ENCODE measurements at regions not wholly inside any gene's neighbourhood (a gene's known extent, or its start where the extent isn't known, plus 50 kb on each side); places are given as distances from the start of the nearest gene placed in this dataset.
A peak's percentile ranks its signal among the peaks of the same experiment; 100 is the strongest.

DNA sequence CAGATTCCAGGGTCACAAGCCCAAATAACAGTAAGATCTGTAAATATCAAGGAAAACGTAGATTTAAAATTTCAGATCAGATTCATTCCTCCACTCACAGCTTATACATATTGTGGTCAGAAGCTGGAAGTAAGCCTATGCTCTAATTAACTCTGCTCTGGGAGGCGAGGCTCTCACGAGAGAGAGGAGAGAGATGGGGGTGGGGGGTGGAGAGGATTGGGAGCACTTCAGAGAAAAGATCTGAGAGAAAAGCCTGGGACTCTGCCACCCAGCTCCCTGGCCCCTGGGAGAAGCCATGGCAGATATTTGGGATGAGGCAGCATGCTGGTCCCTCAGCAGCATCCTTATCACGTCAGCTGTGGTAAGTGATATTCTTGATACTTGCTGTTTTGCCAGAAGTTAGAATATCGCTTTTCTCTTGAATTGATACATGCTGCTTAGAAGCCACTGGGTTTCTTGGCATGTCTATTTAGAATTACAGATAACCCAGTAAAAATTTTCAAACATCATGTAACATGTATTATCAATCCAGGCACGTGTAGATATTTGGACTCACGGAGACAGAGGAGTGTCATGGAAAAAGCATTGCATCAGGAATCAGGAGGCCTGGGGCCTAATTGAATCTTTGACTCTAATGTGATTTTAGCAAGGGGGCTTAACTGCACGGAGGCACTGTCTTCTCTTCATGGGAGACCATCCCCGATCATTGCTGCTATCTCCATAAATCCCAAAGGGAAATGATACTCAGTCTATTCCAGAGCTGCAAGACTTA lies 265.4 kb downstream of the HRH4 start:
- FAIRE-seq (no peak), DNase-seq (ENCODE audit: extremely low spot score, insufficient read length, low read depth) (no peak)

DNA sequence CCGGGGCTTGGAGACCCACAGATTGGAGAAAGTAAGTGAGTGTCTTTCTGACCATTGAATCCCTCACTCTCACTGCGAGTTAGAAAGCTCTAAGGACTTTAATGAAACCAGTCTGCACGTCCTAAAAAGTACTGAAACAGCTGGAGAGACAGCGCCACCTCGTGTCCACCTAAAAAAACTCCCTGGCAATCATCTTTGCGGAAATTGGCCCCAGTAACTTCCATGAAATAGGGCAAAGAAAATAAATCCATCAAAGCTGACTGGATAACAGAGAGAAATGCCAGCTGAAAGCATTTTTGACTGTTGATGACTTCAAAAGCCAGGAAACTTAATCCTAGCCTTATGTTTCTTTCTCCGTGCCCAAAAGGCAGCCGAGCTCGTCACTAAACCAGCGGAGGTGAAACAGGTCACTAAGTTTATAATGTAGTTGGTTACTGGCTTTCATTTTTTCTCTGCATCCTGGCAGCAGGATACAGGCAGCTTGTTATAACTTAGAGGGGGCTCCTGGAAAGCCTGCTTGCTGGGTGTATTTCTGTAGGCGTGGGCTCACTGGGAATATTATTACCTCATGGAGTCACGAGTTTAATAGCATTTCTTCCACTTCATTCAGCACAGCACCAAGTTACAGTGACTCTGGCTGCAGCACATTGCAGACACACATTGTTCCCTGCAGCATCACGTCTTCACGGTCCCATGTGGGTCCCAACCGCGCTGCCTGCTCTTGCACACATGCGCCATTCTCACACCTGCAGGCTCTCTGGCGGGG lies 266.5 kb downstream of the HRH4 start:
- FAIRE-seq (peak; percentile 76), DNase-seq (ENCODE audit: extremely low spot score, insufficient read length, low read depth) (peak; percentile 15)

DNA sequence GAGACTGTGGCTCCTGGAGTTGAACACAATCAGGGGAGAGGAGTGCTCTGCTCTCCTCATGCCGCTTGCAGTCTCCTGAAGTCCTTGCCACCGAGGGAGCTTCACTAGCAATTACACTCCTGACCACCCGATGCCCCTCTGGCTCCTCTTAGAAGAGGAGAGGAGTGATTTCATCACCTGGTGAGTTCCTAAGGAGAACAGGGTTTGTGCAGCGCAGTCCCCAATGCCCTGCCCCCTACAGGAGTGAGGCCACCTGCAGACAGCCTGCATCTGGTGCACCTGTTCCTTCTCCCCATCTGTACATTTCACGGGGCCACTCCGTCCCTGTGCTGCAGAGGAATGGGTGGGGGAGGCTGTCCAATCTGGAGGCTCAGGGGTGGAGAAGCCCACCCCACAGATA lies 267.2 kb downstream of the HRH4 start:
- FAIRE-seq (no peak), DNase-seq (ENCODE audit: extremely low spot score, insufficient read length, low read depth) (no peak)

DNA sequence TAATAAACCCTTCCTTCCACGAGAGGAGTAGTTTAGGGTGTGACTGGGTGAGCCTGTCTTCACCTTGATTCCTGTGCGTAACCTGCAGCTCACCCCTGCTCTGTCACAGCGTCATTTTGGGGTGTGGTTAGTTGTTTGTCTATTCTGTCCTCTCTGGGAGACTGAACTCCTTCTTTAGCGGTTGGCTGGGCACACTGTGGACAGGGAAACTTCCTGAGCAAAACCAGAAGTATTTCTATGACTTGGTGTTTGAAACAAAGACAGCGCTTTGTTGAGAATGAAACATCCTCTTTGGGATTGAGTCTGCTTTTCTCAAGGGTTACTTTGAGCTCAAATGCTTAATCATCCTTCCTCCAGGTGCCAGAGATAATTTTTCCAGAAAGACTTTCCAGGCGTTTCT lies 270.7 kb downstream of the HRH4 start:
- FAIRE-seq (no peak), DNase-seq (ENCODE audit: extremely low spot score, insufficient read length, low read depth) (no peak)

DNA sequence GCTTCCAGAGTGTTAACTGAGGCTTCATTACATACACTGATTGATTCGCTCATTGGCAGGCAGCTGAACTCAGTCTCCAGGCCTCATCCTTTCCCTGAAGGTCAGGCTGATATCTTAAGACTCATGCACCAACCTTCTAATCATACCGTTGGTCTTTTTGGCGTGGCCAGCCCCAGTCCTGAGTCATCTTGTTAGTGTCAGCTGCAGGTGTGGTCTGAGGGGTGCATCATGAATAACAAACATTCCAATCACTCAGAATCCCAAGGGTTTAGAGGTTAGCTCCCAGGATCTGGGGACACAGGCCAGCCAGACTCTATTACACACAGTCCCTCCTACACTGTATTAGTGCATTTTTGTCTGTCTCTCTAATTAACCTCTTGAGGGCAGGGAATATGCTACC lies 271.5 kb downstream of the HRH4 start:
- DNase-seq (ENCODE audit: extremely low spot score, insufficient read length, low read depth) = no peak
- no peak for FAIRE-seq

DNA sequence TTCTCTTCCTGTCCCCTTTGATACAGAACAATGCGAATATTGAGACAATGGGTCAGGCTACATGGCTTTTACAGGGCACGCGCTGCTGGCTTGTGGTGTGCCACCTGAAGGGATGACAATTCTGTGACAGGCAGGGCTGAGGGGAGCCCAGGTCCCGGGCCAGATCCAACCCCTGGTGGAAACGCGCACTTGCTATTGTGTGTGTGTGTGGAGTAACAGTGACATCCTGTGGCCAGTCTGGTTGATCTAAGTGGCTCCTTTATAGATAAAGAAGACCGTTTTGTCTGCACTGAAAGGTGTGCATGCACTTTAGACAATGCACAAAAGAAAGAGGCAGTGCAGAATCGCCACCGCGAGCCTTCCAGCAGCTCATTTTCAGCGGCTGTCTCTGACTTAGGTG lies 273.6 kb downstream of the HRH4 start:
- DNase-seq (ENCODE audit: extremely low spot score, insufficient read length, low read depth) = no peak
- FAIRE-seq = no peak

DNA sequence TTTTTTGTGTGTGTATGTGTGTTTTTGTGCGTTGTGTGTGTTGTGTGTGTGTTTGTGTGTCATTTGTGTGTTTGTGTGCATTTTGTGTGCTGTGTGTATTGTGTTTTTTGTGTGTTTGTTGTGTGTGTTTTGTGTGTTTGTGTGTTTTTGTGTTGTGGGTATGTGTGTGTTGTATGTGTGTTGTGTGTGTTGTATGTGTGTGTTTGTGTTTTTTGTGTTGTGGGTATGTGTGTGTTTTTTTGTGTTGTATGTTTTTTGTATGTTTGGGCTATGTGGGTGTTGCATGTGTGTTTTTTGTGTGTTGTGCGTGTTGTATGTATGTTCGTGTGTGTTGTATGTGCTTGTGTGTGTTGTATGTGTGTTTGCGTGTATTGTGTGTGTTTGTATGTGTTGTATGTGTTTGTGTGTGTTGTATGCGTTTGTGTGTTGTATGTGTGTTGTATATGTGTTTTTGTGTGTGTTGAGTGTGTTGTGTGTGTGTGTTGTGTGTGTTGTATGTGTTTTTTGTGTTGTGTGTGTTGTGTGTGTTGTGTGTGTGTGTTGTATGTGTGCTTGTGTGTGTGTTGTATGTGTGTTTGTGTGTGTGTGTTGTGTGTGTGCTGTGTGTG lies 275.3 kb downstream of the HRH4 start:
- FAIRE-seq (no peak), DNase-seq (ENCODE audit: extremely low spot score, insufficient read length, low read depth) (no peak)

DNA sequence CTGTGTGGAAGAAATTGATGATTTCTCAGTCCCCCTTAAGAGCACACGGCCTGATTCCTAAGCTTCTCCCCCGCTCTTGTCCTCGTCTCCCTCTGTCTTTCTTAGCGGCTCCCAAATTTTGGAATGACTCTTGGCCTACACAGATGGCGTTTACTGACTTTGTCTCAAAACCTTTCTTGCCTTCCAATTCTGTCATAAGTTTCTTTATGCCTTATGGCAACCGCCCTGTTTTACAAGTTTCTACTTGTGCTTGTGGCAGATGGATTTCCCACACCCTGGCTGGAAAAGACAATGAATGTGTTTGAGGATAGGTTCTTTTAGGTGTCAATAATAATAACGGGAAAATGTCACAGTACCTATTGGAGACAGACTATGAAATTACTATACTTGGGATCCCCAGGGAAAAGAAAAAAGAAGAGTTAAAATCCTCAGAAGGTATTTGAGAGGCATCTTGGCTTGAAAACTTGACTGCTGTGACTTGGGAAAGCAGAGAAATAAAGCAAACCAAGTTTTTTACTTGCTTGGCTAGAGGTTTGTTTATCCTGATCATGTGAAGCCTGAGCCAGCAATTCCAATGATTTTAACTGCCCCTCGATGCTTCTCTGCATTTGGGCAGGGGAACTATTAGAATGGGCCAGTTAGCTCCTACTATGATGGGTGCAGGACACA lies 276.4 kb downstream of the HRH4 start:
- FAIRE-seq = no peak

DNA sequence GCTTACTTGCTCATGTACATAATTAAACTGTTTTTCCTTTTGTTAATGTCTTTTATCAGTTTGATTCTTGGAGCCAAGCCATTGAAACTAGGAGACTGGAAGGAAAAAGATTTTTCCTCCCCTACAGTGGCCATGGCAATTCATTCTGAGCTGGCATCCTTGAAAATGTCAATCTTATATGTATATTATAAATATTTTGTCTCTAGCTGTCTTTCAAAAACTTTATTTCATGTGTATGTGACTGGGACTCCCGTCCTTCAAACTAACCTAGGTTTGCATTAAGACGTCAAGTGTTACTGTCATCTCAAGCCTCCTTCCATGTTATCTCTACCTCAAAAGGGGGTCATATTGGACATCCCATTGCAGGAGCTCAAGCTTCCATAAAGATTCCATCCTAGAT lies 280.4 kb downstream of the HRH4 start:
- FAIRE-seq (no peak), DNase-seq (ENCODE audit: extremely low spot score, insufficient read length, low read depth) (no peak)

More for the DNA sequence above, 276.4 kb downstream of the HRH4 start:
- DNase-seq (ENCODE audit: extremely low spot score, insufficient read length, low read depth) = no peak

DNA sequence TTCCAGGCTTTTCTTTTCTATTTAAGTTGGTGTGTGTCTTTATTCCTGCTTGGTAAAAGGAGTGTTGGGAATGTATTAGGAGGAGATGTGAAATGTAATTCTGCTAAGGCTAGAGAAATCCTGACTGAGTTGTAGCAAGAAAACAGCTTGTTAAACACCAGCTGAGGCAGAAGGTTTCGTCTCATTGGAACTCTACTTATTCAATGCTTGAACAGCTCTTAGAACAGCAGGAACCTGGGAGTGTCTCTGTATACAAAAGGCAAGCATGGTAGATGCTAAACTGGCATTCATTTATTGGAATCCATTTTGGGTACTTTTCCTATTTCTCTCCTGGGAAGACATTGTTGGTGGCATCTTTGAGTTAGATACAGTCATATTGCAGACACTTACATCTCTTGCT lies 280.9 kb downstream of the HRH4 start:
- FAIRE-seq = no peak
- no peak for DNase-seq (ENCODE audit: extremely low spot score, insufficient read length, low read depth)

DNA sequence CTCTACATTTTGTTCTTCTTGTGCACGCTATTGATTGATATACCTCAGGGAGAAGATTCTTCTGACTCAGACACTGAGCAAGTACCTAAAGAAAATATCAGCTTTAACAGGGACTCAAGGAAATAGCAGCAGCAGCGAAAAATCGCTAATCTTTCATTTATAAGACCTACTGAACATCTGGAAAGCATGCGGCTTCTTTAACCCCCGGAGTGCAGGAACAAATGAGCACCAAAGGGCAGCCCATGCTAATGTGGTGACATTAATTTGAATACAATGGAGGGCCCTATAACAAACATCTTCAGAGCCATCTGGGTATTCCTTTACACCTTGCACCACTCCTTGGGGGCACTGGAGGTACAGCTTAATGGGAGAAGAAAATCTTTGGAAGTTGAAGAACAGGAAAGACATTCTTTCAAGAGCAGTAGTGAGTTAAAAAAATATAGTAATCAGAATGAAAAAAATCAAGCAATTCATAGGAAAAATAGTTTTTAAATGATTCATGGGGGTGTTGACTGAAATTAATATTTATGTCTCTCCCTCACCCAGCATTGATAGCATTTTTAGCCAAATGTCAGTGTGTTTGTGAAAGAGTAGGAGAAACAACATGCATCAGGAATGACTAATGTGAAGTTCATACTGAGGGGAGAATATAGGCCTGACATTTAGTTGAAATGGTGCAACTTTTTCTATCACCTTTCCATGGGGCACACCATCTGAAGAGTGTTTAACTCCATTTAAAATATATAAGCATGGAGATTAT lies 281.7 kb downstream of the HRH4 start:
- no peak for FAIRE-seq

DNA sequence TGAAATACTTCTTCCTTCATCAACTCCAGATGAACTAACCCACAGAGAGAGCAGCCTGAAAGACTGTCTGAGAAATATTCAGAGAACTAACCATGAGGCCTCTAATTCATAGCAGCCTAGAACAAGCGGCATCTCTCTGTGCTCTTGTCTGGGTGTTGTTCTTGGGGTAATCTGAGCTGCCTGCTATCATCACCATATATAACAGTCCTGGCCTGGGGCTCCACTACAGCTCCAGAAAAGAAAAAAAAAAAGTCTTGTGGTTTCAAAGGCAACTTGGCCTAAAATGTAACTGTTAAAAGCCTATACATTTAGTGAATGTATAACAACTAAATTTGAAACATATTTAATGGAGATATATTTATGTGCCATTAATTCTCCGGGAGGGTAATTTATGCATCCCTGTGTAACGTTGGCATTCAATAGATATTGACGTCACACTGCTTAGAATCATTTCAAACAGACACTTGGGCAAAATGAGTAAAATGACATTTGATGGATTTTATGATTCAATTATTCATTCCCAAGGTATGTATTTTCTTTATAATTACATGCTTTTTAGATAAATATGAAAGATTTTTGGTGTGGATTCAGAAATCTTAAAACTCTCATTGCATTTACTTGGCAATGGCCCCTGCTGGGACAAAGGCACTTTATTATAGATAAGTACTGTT lies 294.3 kb downstream of the HRH4 start:
- FAIRE-seq (no peak), DNase-seq (ENCODE audit: extremely low spot score, insufficient read length, low read depth) (no peak)

More for the DNA sequence above, 281.7 kb downstream of the HRH4 start:
- DNase-seq (ENCODE audit: extremely low spot score, insufficient read length, low read depth) = no peak

DNA sequence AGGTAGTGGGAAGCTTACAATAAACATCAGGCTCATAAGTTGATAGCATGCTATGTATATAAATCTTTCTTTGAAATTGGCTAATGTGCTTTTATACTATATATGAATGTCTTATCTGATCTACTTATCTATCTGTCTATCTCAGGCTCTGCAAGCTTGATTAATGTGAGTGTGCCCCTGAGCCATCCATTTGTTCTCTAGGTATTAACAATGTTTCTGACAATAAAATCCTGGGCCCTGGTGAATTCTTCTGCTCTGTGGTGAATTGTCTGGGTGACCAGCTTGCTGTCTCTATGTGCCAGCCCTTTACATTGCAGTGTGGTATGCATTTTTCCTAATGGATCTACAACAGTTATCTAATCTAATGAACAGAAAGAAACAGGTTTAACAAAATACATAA lies 295.9 kb downstream of the HRH4 start:
- DNase-seq (ENCODE audit: extremely low spot score, insufficient read length, low read depth) (no peak), FAIRE-seq (no peak)

DNA sequence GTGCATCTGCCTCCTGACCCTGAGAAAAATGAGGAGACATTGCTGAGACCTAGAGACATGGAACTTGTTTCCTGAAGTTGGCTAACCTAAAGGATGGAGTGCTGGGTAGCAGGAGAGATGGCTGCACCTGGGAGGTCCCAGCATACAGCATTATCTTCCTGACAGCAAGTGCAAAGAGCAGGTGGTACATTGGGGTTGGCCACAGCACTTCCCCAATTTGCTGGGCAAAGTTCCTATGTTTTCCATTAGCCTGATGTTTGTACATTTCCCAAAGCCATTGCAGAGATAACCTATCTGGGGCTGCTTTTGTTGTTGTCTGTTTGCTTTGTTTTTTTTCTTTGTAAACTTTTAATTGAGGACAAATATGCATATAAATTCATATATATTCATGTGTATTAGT lies 296.7 kb downstream of the HRH4 start:
- DNase-seq (ENCODE audit: extremely low spot score, insufficient read length, low read depth) = no peak
- no peak for FAIRE-seq

DNA sequence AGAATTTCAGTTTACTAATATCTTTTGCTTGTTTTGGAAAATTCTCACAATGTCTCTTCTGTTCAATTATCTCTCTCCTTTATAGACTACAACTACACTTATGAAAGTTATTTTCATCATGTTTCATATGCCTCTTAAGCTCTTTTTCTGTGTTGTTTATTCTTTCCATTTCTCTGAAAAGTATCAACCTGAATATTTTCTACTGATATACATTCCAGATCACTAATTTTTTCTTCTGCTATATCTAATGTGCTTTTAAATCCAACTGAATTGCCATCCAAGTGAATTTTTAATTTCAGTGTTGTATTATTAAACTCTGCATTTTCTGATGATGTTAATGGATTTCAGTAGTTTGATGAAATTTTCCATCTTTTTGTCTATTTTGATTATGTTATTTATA lies 301.3 kb downstream of the HRH4 start:
- DNase-seq (ENCODE audit: extremely low spot score, insufficient read length, low read depth) (no peak), FAIRE-seq (no peak)

DNA sequence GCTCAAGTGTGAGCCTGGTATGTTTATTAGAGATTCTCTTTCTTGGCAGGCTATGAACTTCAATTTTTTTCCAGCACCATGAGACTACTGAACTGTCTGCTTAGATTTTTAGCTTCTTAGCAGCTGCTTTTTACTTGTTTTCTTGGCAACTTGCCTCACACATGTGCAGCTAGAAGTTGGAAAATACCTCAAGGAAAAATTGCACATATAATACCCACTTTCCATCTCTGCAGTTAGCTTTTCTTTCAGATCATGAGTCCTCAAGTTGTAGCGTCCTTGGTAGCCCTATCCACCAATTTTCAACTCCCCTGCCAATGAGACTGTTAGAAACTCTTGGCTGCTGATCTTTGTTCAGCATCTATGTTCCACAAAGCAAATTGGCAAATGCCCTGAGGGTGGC lies 302.1 kb downstream of the HRH4 start:
- FAIRE-seq = no peak
- DNase-seq (ENCODE audit: extremely low spot score, insufficient read length, low read depth) = no peak

DNA sequence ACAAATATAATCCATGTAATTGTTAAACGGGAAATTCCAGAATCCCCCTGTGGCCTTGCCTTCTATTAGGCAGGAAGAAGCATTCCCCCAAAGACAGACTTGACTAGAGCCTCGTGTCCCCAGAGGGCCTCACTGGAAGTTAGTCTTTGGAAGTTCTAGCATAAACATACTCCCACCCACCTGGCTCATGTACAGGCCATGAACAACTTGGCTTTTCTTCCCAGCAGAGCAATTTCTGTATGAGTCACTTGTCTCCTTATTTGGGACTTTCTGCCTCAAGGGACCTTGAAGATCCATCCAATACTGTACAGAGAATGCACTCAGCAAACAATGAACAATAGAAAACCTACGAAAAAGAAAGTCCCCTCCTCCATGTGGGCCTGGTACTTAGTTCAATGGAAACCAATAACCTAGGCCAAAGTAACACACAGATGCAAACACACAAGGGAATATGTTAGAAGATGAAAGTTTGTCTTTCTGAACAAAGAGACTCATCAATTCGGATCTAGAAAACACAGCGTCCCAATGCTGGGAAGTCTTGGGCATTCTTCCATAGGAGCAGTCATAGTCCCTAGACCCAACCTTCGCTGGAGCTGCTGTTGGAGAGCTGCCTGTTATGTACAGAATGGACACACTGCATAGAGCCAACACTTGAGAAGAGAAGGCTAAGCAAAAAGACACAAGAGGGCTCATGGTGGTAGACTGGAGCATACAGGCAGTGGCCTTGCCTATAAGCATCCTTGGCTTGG lies 303.5 kb downstream of the HRH4 start:
- DNase-seq (ENCODE audit: extremely low spot score, insufficient read length, low read depth) (no peak), FAIRE-seq (no peak)

DNA sequence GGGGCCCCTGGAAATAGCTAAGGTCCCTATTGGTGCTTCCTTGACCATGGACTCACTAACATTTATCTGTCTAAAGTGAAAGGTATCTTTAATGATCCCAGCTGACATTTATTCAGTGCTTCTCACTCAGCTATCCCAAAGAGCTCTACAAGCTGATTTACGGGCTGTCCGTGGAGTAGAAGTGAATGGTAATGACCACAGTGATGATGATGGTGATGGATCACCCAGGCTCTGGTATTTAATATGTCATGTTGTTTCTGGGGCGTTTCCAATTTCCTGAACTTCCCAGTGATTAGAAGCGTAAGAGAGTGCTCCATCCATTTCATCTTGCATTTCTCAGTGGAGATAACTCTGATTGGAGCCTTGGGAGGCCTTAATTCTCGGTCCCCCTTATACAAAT lies 304.3 kb downstream of the HRH4 start:
- no peak for DNase-seq (ENCODE audit: extremely low spot score, insufficient read length, low read depth)
- FAIRE-seq = no peak

DNA sequence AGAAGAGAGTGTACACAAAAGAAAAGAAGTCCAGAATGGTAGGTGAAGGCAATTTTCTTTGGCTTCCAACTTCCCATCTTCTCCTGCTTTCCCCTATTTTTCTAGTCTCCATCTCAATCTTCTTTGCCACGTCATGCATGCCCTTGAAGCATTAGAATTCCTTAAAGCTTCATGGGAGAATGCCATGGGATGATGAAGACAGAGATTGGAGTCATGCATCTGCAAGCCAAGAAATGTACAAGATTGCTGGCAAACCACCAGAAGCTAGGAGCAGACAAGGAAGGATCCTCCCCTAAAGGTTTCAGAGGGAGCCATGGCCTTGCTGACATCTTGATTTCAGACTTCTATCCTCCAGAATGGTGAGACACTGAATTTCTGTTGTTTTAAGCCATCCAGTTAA lies 305.9 kb downstream of the HRH4 start:
- DNase-seq (ENCODE audit: extremely low spot score, insufficient read length, low read depth) (no peak), FAIRE-seq (no peak)

Measured in GM18507 (cell line).